K562 (cell line): ENCODE measurements at regions not wholly inside any gene's neighbourhood (a gene's known extent, or its start where the extent isn't known, plus 50 kb on each side); places are given as distances from the start of the nearest gene placed in this dataset.

ENCODE experiments used
- ATAC-seq: fragments of 200-7000 bp; cut with Tn5 transposase; 3 replicates; pipeline ENCODE4 v1.9.1; 2020; ENCODE audit warnings: moderate library complexity
- BruUV-seq: library from RNA; stranded (reverse); fragments of 400-500 nt; replicated peaks from 2 replicates; lab custom pipeline; 2021; lab: Mats Ljungman, UMichigan
- CTCF ChIA-PET: fragments of 300-600 bp; formaldehyde crosslinking; extraction: SDS; loops from one replicate; lab custom pipeline; 2021; ENCODE audit warnings: low intra/inter-chr PET ratio; lab: Yijun Ruan, JAX
- POLR2A ChIA-PET: fragments of 300-600, 350-650 bp; sonication (Branson Sonifier 250); formaldehyde crosslinking; extraction: SDS; loops from one replicate; lab custom pipeline; 2021; ENCODE audit warnings: antibody characterized with exemption, inconsistent platforms; lab: Yijun Ruan, JAX
- DNase-seq, 4 experiments: peaks; one replicate each; pipeline versions ENCODE4 v3.0.0 to v3.0.0-alpha.2; 2011 to 2018; ENCODE audit warnings: low spot score in 3 of 4, mixed read lengths in 3 of 4; ENCODE audit errors: extremely low read depth in 1 of 4
- FAIRE-seq: peaks from 2 replicates; lab custom pipeline; 2011; peaks lifted over from hg19 to GRCh38; lab: Jason Lieb, UNC
- H2AFZ ChIP-seq: 2 replicates; pipeline ENCODE4 v1.6.0; 2011; ENCODE audit warnings: low read depth, low read length, control low read depth, inconsistent platforms
- H3K27ac ChIP-seq: fragments of 200-600 bp; 3 replicates; pipeline ENCODE4 v1.8.0; 2011; ENCODE audit warnings: low read depth, mild to moderate bottlenecking, control low read depth, inconsistent platforms, low read length, moderate library complexity, mixed read lengths; ENCODE audit errors: extremely low read depth
- H3K27me3 ChIP-seq, 2 experiments: fragments of 300-600 bp in 1 of 2; 2 replicates in 1 of 2; 3 replicates in 1 of 2; pipeline versions ENCODE4 v1.6.0 to v1.8.0; 2011; ENCODE audit warnings: inconsistent platforms in 2 of 2, low read length in 2 of 2, mild to moderate bottlenecking in 1 of 2, mixed read lengths in 1 of 2, moderate library complexity in 1 of 2; ENCODE audit not compliant: control insufficient read depth in 2 of 2, insufficient read depth in 2 of 2
- H3K36me3 ChIP-seq: fragments of 300-600 bp; 3 replicates; pipeline ENCODE4 v1.8.0; 2011; ENCODE audit warnings: mild to moderate bottlenecking, low read length, inconsistent platforms; ENCODE audit not compliant: control insufficient read depth, insufficient read depth
- H3K4me1 ChIP-seq, 2 experiments: fragments of 200-600 bp in 1 of 2; replicated peaks in 1 of 2; 2 replicates in 1 of 2; 3 replicates in 1 of 2; pipeline versions ENCODE4 v1.5.1 to v1.8.0; 2011; ENCODE audit warnings: inconsistent platforms in 2 of 2, low read length in 2 of 2, mild to moderate bottlenecking in 1 of 2, mixed read lengths in 1 of 2, moderate library complexity in 1 of 2; ENCODE audit not compliant: control insufficient read depth in 2 of 2, insufficient read depth in 2 of 2
- H3K4me2 ChIP-seq: 2 replicates; pipeline ENCODE4 v1.6.1; 2011; ENCODE audit warnings: low read length, control low read depth, inconsistent platforms, mixed read lengths; ENCODE audit not compliant: insufficient read depth
- H3K4me3 ChIP-seq: fragments of 200-600 bp; sonication (generic), shearing (Covaris generic); 2 replicates; pipeline ENCODE4 v1.5.1; 2016; ENCODE audit warnings: control low read depth, inconsistent platforms
- H3K79me2 ChIP-seq: fragments of 200-600 bp; 3 replicates; pipeline ENCODE4 v1.8.0; 2011; ENCODE audit warnings: low read length, inconsistent platforms; ENCODE audit not compliant: control insufficient read depth, insufficient read depth
- H3K9ac ChIP-seq, 2 experiments: 2 replicates each; pipeline versions ENCODE4 v1.6.0 to v1.6.1; 2011; ENCODE audit warnings: low read depth in 2 of 2, low read length in 2 of 2, control low read depth in 1 of 2, inconsistent platforms in 1 of 2, mild to moderate bottlenecking in 1 of 2, mixed read lengths in 1 of 2; ENCODE audit not compliant: insufficient read depth in 1 of 2
- H3K9me1 ChIP-seq: one replicate; pipeline ENCODE4 v1.6.0; 2011; ENCODE audit warnings: inconsistent platforms, mild to moderate bottlenecking, low read length, moderate library complexity; ENCODE audit not compliant: control insufficient read depth, insufficient read depth
- H3K9me3 ChIP-seq: replicated peaks from 2 replicates; pipeline ENCODE4 v1.5.1; 2011; ENCODE audit warnings: low read depth, low read length, inconsistent platforms; ENCODE audit not compliant: control insufficient read depth, insufficient read depth
- H4K20me1 ChIP-seq: replicated peaks from 2 replicates; pipeline ENCODE4 v1.6.1; 2011; ENCODE audit warnings: low read length, inconsistent platforms, mixed read lengths; ENCODE audit not compliant: control insufficient read depth, insufficient read depth
- CREB1 ChIP-seq, 2 experiments: sonication (generic) in 1 of 2; formaldehyde crosslinking in 1 of 2; IDR thresholded peaks; 2 replicates each; pipeline versions ENCODE4 v1.6.1 to v1.8.0; 2012 to 2022; ENCODE audit warnings: inconsistent platforms in 1 of 2, mild to moderate bottlenecking in 1 of 2, missing genetic modification reagents in 1 of 2, moderate library complexity in 1 of 2
- CXXC5 ChIP-seq: fragments of 250-450 bp; sonication (Bioruptor Pico); IDR thresholded peaks from 2 replicates; pipeline ENCODE4 v1.8.0; 2022; ENCODE audit warnings: inconsistent platforms, mild to moderate bottlenecking, moderate library complexity
- ETV1 ChIP-seq: fragments of 450-650 bp; conservative IDR thresholded peaks from 2 replicates; pipeline ENCODE4 v1.6.1; 2016; ENCODE audit warnings: missing genetic modification characterization, control low read depth, low read depth, missing compliant biosample characterization
- NR1H2 ChIP-seq: sonication (generic); formaldehyde crosslinking; IDR thresholded peaks from 2 replicates; pipeline ENCODE4 v1.4.0; 2020; ENCODE audit warnings: mild to moderate bottlenecking, missing genetic modification reagents
- ZNF395 ChIP-seq: fragments of 200-800 bp; sonication (Bioruptor generic); IDR thresholded peaks from 2 replicates; pipeline ENCODE4 v1.6.1; 2017; ENCODE audit warnings: missing genetic modification characterization, missing compliant biosample characterization
- WGBS: fragments of 100-300 bp; shearing (Covaris generic); methylation state at CpG from one replicate; pipeline ENCODE4 v1.1.6; 2016; ENCODE audit warnings: low coverage, mixed read lengths; ENCODE audit not compliant: insufficient coverage; ENCODE audit errors: missing lambda C conversion rate; 5-methylcytosine and 5-hydroxymethylcytosine counted together
- in situ Hi-C: fragments of 300-500 bp; cut with MboI; formaldehyde crosslinking; loops from 4 replicates; pipeline ENCODE4 v1.15.0; 2018; ENCODE audit warnings: inconsistent platforms, mixed read lengths
- intact Hi-C: fragments of 100-400 bp; cut with micrococcal nuclease; formaldehyde crosslinking; loops from 2 replicates; pipeline ENCODE4 v1.14.2; 2022

- Histone ChIP-seq H3K9me1 (no peaks in the 10 kb centered on the region), H2AFZ (peak overlapping the region; percentile 81), H3K9ac (peak overlapping the region; percentile 57 to 79; a peak in 3 of 4 replicates), H3K4me3 (peak overlapping the region; percentile 41), H3K79me2 (no peaks in the 10 kb centered on the region; the same call in 2 of the 3 replicates), H4K20me1 (no peaks in the 10 kb centered on the region), H3K4me1 (peaks cover 0 to 20% of the 10 kb centered on the region in 2 experiments; a peak in 3 of 5 replicates), H3K27me3 (no peaks in the 10 kb centered on the region), H3K4me2 (peak overlapping the region; percentile 76), H3K36me3 (no peaks in the 10 kb centered on the region), H3K9me3 (no peaks in the 10 kb centered on the region), H3K27ac (peak overlapping the region; percentile 80)
- POLR2A ChIA-PET = interaction anchor here (1.1 to 1.4 kb wide), 2 partner anchors 75 to 328 kb away, joined by 3 to 4 read pairs; no protein-coding TSS in a partner anchor
- DNase-seq (no peak), FAIRE-seq (no peak), ATAC-seq (no peak)
- TF ChIP-seq CREB1 (IDR thresholded peaks at IDR 0.05) = no peak
- TF ChIP-seq CREB1 (CRISPR knock-in tag; IDR thresholded peaks at IDR 0.05) = no peak
- 0 out of 2 replicates have a peak, but pooled peaks have one; percentile 3 for TF ChIP-seq CXXC5
- no peak for TF ChIP-seq NR1H2
- TF ChIP-seq ETV1 (tag) = no peak
- 0 out of 2 replicates have a peak, but pooled peaks have one; percentile 33 for TF ChIP-seq ZNF395 (CRISPR knock-in tag)
- intact Hi-C loops = no loop called here
- WGBS = 51% methylated on average over 7 of the region's 7 CpGs
- in situ Hi-C loops = no loop called here
- CTCF ChIA-PET = no interaction called here
- BruUV-seq = no TSS peak
These were observed 290.9 kb upstream of the NFE2L3 start for GRCh38 chr7:25861164-25861496.
